H1 (cell line): ENCODE measurements at regions not wholly inside any gene's neighbourhood (a gene's known extent, or its start where the extent isn't known, plus 50 kb on each side); places are given as distances from the start of the nearest gene placed in this dataset.

ENCODE experiments used
- CHD1 ChIP-seq: IDR thresholded peaks from 2 replicates; pipeline ENCODE4 v1.6.1; 2012; ENCODE audit warnings: low read depth, low read length, improper control_type of control experiment
- RXRA ChIP-seq: IDR thresholded peaks from 2 replicates; pipeline ENCODE4 v1.6.1; 2011; ENCODE audit warnings: low read depth, mild to moderate bottlenecking, low read length, moderate library complexity; ENCODE audit not compliant: insufficient read depth

GRCh38 chr2:153235516-153235915 is 243.0 kb downstream of the RPRM start (continued):
- TF ChIP-seq CHD1 = no peak
- TF ChIP-seq RXRA = no peak
